ENCODE measurements at regions not wholly inside any gene's neighbourhood (a gene's known extent, or its start where the extent isn't known, plus 50 kb on each side); places are given as distances from the start of the nearest gene placed in this dataset.

DNA sequence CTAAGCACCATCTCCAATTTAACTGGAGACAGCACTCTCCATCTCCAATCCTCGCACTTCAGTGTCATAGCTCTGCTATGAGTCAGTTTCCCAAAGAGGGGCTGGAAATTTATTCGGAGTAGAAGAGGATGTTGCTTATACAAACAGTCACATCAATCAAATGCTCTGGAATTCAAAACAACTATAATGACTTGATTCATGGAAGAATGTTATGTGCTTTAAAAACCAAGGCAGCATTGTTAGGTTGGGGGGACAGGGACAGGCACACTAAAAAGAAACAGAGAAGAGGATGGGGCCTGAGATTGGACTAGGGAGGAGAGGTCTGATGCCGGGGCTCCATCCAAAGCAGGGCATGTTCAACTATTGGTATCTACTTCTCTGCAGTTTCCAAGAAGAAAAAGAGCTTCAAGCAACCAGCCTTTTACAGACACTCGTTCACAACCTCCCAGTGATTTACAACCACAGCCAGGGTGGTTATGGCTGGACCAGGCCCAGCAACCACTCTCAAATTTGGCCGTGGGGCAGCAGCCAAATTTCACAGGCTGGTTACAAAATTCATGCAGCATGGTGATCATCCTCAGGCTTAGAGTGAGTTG, 117.5 kb upstream of the ZNF366 start:
- no peaks in the 10 kb centered on the region for H3K9me1 ChIP-seq (ENCODE audit: control insufficient read depth, insufficient read depth, low read length)
- FAIRE-seq (no peak), DNase-seq (ENCODE audit: extremely low read depth in 1 of 4, low spot score in 3 of 4) (no peak), ATAC-seq (no peak)
- H3K27me3 ChIP-seq (ENCODE audit: control insufficient read depth in 2 of 2, insufficient read depth in 2 of 2, low read length in 2 of 2), result no peaks in the 10 kb centered on the region
- in situ Hi-C loops (cut with MboI) (no loop called here), intact Hi-C loops (cut with micrococcal nuclease) (no loop called here)
- WGBS (ENCODE audit: insufficient coverage, low coverage, missing lambda C conversion rate), result 20% methylated on average over 5 of the region's 5 CpGs
- ChIA-PET CTCF (ENCODE audit: low intra/inter-chr PET ratio) (no interaction called here), POLR2A (interaction anchor here (0.7 kb wide), 1 partner anchor 259 kb away, joined by 3 read pairs; no protein-coding TSS in a partner anchor)
- TF ChIP-seq DMBX1 (CRISPR knock-in tag; IDR thresholded peaks at IDR 0.05; ENCODE audit: borderline replicate concordance) (no peak), HDAC3 (IDR thresholded peaks at IDR 0.05; ENCODE audit: borderline replicate concordance, partially characterized antibody) (no peak), STAG1 (CRISPR knock-in tag; IDR thresholded peaks at IDR 0.05; ENCODE audit: borderline replicate concordance) (no peak), POLR3G (IDR thresholded peaks at IDR 0.05; ENCODE audit: extremely low read depth, insufficient read length, insufficient replicate concordance) (no peak), ZNF384 (IDR thresholded peaks at IDR 0.05; ENCODE audit: low read depth, low read length) (no peak), NFE2 (IDR thresholded peaks at IDR 0.05; ENCODE audit: low read depth) (no peak), BRCA1 (IDR thresholded peaks at IDR 0.05) (no peak), BRCA1 (CRISPR knock-in tag; IDR thresholded peaks at IDR 0.05) (no peak), ZNF232 (CRISPR knock-in tag; IDR thresholded peaks at IDR 0.05) (no peak)
- TF ChIP-seq, protein P1, sequence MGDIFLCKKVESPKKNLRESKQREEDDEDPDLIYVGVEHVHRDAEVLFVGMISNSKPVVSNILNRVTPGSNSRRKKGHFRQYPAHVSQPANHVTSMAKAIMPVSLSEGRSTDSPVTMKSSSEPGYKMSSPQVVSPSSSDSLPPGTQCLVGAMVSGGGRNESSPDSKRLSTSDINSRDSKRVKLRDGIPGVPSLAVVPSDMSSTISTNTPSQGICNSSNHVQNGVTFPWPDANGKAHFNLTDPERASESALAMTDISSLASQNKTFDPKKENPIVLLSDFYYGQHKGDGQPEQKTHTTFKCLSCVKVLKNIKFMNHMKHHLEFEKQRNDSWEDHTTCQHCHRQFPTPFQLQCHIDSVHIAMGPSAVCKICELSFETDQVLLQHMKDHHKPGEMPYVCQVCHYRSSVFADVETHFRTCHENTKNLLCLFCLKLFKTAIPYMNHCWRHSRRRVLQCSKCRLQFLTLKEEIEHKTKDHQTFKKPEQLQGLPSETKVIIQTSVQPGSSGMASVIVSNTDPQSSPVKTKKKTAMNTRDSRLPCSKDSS (IDR thresholded peaks at IDR 0.05; ENCODE audit: low read depth, partially characterized antibody), result no peak
- TF ChIP-seq, protein P2, sequence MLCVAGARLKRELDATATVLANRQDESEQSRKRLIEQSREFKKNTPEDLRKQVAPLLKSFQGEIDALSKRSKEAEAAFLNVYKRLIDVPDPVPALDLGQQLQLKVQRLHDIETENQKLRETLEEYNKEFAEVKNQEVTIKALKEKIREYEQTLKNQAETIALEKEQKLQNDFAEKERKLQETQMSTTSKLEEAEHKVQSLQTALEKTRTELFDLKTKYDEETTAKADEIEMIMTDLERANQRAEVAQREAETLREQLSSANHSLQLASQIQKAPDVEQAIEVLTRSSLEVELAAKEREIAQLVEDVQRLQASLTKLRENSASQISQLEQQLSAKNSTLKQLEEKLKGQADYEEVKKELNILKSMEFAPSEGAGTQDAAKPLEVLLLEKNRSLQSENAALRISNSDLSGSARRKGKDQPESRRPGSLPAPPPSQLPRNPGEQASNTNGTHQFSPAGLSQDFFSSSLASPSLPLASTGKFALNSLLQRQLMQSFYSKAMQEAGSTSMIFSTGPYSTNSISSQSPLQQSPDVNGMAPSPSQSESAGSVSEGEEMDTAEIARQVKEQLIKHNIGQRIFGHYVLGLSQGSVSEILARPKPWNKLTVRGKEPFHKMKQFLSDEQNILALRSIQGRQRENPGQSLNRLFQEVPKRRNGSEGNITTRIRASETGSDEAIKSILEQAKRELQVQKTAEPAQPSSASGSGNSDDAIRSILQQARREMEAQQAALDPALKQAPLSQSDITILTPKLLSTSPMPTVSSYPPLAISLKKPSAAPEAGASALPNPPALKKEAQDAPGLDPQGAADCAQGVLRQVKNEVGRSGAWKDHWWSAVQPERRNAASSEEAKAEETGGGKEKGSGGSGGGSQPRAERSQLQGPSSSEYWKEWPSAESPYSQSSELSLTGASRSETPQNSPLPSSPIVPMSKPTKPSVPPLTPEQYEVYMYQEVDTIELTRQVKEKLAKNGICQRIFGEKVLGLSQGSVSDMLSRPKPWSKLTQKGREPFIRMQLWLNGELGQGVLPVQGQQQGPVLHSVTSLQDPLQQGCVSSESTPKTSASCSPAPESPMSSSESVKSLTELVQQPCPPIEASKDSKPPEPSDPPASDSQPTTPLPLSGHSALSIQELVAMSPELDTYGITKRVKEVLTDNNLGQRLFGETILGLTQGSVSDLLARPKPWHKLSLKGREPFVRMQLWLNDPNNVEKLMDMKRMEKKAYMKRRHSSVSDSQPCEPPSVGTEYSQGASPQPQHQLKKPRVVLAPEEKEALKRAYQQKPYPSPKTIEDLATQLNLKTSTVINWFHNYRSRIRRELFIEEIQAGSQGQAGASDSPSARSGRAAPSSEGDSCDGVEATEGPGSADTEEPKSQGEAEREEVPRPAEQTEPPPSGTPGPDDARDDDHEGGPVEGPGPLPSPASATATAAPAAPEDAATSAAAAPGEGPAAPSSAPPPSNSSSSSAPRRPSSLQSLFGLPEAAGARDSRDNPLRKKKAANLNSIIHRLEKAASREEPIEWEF (CRISPR knock-in tag; IDR thresholded peaks at IDR 0.05), result no peak
- TF ChIP-seq, protein P3, sequence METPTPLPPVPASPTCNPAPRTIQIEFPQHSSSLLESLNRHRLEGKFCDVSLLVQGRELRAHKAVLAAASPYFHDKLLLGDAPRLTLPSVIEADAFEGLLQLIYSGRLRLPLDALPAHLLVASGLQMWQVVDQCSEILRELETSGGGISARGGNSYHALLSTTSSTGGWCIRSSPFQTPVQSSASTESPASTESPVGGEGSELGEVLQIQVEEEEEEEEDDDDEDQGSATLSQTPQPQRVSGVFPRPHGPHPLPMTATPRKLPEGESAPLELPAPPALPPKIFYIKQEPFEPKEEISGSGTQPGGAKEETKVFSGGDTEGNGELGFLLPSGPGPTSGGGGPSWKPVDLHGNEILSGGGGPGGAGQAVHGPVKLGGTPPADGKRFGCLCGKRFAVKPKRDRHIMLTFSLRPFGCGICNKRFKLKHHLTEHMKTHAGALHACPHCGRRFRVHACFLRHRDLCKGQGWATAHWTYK (CRISPR knock-in tag; IDR thresholded peaks at IDR 0.05), result no peak
- no peak overlapping the region for H3K9ac ChIP-seq (ENCODE audit: insufficient read depth in 1 of 2, low read depth in 2 of 2, low read length in 2 of 2)
- no peak overlapping the region for H3K4me2 ChIP-seq (ENCODE audit: insufficient read depth, low read length)
- no peak overlapping the region for H3K4me3 ChIP-seq
- no peak overlapping the region for H3K27ac ChIP-seq (ENCODE audit: extremely low read depth, low read depth, low read length)
- no peaks in the 10 kb centered on the region for H3K36me3 ChIP-seq (ENCODE audit: control insufficient read depth, insufficient read depth, low read length)
- BruUV-seq (replicated peaks), result no TSS peak
- H3K4me1 ChIP-seq (replicated peaks in 1 of 2; ENCODE audit: control insufficient read depth in 2 of 2, insufficient read depth in 2 of 2, low read length in 2 of 2), result no peaks in the 10 kb centered on the region
- no peaks in the 10 kb centered on the region for H3K9me3 ChIP-seq (replicated peaks; ENCODE audit: control insufficient read depth, insufficient read depth, low read depth, low read length)
- no peak overlapping the region for H2AFZ ChIP-seq (ENCODE audit: low read depth, low read length)
- no peaks in the 10 kb centered on the region for H3K79me2 ChIP-seq (ENCODE audit: control insufficient read depth, insufficient read depth, low read length)
- no peaks in the 10 kb centered on the region for H4K20me1 ChIP-seq (replicated peaks; ENCODE audit: control insufficient read depth, insufficient read depth, low read length)
